ENCODE measurements at regions not wholly inside any gene's neighbourhood (a gene's known extent, or its start where the extent isn't known, plus 50 kb on each side); places are given as distances from the start of the nearest gene placed in this dataset.

DNA sequence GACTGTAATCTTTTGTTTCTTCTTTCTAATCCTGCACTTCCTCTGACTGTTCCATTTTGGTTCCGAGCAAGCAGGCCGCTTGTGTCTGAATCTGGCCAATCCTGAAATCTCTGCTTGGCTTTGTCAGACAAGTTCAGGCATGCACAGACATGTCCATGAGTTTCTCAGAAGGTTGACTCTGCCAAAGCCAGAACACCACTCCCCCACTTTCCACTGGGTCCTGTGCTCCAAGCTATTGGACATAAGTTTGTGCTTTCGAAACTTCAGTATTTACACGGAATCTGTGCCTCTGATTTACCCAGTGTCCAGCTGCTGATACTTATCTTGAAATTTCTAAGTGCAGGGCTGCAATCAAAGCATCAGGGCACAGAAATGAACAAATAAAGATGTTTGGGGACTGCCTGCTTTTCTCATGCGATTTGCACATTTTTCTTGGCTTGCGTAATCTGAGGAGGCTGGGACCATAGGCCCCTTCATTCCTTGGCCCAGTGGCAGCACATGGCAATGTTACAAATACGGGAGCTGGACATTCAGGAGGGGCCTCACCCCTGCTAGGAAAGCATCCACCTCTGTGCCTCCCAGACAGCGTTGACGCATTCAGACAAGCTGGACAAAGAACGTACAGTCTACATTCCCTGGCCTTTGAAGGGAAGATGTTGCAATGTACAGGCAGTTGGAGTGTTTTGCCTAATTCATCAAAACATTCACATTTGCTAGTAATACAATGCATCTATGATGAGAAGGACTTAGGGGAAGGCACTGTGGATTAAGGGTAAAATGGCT, 209.2 kb upstream of the PAPPA start (continued):
- TF ChIP-seq HHEX (CRISPR knock-in tag; IDR thresholded peaks at IDR 0.05) (peak; percentile 35; the same call in 1 of the 2 replicates), ZNF510 (CRISPR knock-in tag; IDR thresholded peaks at IDR 0.05; ENCODE audit: low read depth) (0 out of 2 replicates have a peak, but pooled peaks have one; percentile 31), ZNF205 (CRISPR knock-in tag; IDR thresholded peaks at IDR 0.05) (peak; percentile 66; the same call in 1 of the 2 replicates), ZNF180 (CRISPR knock-in tag; IDR thresholded peaks at IDR 0.05; ENCODE audit: borderline replicate concordance, low read depth) (no peak), ZNF776 (CRISPR knock-in tag; IDR thresholded peaks at IDR 0.05) (no peak), DNMT3B (CRISPR knock-in tag; conservative IDR thresholded peaks at IDR 0.05) (no peak), SSRP1 (CRISPR knock-in tag; IDR thresholded peaks at IDR 0.05) (peak; percentile 37; the same call in 1 of the 2 replicates), ZNF740 (CRISPR knock-in tag; IDR thresholded peaks at IDR 0.05) (peak; percentile 81), ATF6 (CRISPR knock-in tag; conservative IDR thresholded peaks at IDR 0.05) (no peak), YEATS2 (CRISPR knock-in tag; IDR thresholded peaks at IDR 0.05; ENCODE audit: borderline replicate concordance) (peak; percentile 69; the same call in 1 of the 2 replicates), CENPX (CRISPR knock-in tag; IDR thresholded peaks at IDR 0.05) (no peak), AKNA (CRISPR knock-in tag; IDR thresholded peaks at IDR 0.05; ENCODE audit: borderline replicate concordance) (no peak), ZNF749 (CRISPR knock-in tag; IDR thresholded peaks at IDR 0.05; ENCODE audit: borderline replicate concordance) (no peak; the same call in 1 of the 2 replicates), NFYB (CRISPR knock-in tag; IDR thresholded peaks at IDR 0.05) (no peak), RBM39 (IDR thresholded peaks at IDR 0.05; ENCODE audit: low read depth, low read length, poor library complexity, severe bottlenecking) (no peak), SCMH1 (CRISPR knock-in tag; IDR thresholded peaks at IDR 0.05; ENCODE audit: borderline replicate concordance) (no peak), DMAP1 (CRISPR knock-in tag; IDR thresholded peaks at IDR 0.05) (peak; percentile 81)
- TF ChIP-seq, protein P1, sequence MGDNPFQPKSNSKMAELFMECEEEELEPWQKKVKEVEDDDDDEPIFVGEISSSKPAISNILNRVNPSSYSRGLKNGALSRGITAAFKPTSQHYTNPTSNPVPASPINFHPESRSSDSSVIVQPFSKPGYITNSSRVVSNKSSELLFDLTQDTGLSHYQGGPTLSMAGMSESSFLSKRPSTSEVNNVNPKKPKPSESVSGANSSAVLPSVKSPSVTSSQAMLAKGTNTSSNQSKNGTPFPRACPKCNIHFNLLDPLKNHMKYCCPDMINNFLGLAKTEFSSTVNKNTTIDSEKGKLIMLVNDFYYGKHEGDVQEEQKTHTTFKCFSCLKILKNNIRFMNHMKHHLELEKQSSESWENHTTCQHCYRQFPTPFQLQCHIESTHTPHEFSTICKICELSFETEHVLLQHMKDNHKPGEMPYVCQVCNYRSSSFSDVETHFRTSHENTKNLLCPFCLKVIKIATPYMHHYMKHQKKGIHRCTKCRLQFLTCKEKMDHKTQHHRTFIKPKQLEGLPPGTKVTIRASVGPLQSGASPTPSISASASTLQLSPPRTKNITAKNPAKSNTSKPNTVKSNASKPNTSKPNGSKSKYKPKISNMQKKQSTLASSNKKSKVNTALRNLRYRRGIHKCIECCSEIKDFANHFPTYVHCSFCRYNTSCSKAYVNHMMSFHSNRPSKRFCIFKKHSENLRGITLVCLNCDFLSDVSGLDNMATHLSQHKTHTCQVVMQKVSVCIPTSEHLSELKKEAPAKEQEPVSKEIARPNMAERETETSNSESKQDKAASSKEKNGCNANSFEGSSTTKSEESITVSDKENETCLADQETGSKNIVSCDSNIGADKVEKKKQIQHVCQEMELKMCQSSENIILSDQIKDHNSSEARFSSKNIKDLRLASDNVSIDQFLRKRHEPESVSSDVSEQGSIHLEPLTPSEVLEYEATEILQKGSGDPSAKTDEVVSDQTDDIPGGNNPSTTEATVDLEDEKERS (CRISPR knock-in tag; IDR thresholded peaks at IDR 0.05) = no peak; the same call in 1 of the 2 replicates
- TF ChIP-seq, protein P2, sequence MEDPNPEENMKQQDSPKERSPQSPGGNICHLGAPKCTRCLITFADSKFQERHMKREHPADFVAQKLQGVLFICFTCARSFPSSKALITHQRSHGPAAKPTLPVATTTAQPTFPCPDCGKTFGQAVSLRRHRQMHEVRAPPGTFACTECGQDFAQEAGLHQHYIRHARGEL (CRISPR knock-in tag; IDR thresholded peaks at IDR 0.05) = no peak
